Pancreas (tissue), 10 donors: ENCODE measurements at regions not wholly inside any gene's neighbourhood (a gene's known extent, or its start where the extent isn't known, plus 50 kb on each side); places are given as distances from the start of the nearest gene placed in this dataset.

Experiments used
- ATAC-seq, 4 donors: fragments of 200-7000 bp; cut with Tn5 transposase; one replicate each; pipeline versions ENCODE4 v1.8.0 to v1.9.1; 2020; ENCODE audit warnings: mild to moderate bottlenecking in 4 of 4, moderate library complexity in 4 of 4
- DNase-seq, 6 donors: peaks; one replicate each; pipeline ENCODE4 v3.0.0-alpha.2; 2020
- FAIRE-seq: peaks from 2 replicates; lab custom pipeline; 2012; peaks lifted over from hg19 to GRCh38; lab: Jason Lieb, UNC
- H3K27ac ChIP-seq, 4 donors: fragments of 200-600 bp; sonication (generic); 1 replicate in 3 of 4; 2 replicates in 1 of 4; pipeline versions ENCODE4 v1.5.0 to v1.8.0; 2020
- H3K27me3 ChIP-seq, 4 donors: fragments of 200-600 bp; one replicate each; pipeline ENCODE4 v1.8.0; 2021
- H3K36me3 ChIP-seq, 3 donors: fragments of 200-600 bp; sonication (generic) in 1 of 3; one replicate each; pipeline versions ENCODE4 v1.5.0 to v1.8.0; 2020 to 2021
- H3K4me1 ChIP-seq, 3 donors: fragments of 200-600 bp; one replicate each; pipeline ENCODE4 v1.8.0; 2021
- H3K4me3 ChIP-seq, 4 donors: fragments of 200-600 bp; sonication (generic) in 2 of 4; one replicate each; pipeline versions ENCODE4 v1.5.0 to v1.8.0; 2020 to 2021
- H3K9me3 ChIP-seq, 4 donors: fragments of 200-600 bp; one replicate each; pipeline ENCODE4 v1.8.0; 2021
- WGBS, 2 donors: extraction: QIAGEN DNeasy Blood & Tissue Kit; methylation state at CpG; one replicate each; pipeline ENCODE4 v1.1.7; 2013; 5-methylcytosine and 5-hydroxymethylcytosine counted together
- intact Hi-C, 3 donors: fragments of 100-400 bp; cut with DNase I; formaldehyde crosslinking; loops; one replicate each; pipeline versions ENCODE4 v1.11.1 to v1.14.2; 2022
- TF ChIP-seq, protein P1 (sequence below), 4 donors: fragments of 200-600 bp; sonication (generic) in 3 of 4; IDR thresholded peaks; one replicate each; pipeline versions ENCODE4 v1.5.0 to v1.8.0; 2021; ENCODE audit warnings: antibody characterized with exemption in 4 of 4
- donor health status: healthy with polysubstance abuse.
- donor health status: DM: no; HTN: no; CAD: no; lungs with moderate emphysema.
- donor health status: DM: no; HTN: no; CAD: no.
- donor health status: control.
- donor health status: control.
- donor health status: Bipolar disorder and iron deficiency.
- donor health status: DM: yes; HTN: yes; CAD: no.
- donor health status: DM: no; HTN: no; CAD: no.
- donor health status: DM: no; HTN: no; CAD: no.
- donor health status: DM: yes; HTN: yes; CAD: no.

DNA sequence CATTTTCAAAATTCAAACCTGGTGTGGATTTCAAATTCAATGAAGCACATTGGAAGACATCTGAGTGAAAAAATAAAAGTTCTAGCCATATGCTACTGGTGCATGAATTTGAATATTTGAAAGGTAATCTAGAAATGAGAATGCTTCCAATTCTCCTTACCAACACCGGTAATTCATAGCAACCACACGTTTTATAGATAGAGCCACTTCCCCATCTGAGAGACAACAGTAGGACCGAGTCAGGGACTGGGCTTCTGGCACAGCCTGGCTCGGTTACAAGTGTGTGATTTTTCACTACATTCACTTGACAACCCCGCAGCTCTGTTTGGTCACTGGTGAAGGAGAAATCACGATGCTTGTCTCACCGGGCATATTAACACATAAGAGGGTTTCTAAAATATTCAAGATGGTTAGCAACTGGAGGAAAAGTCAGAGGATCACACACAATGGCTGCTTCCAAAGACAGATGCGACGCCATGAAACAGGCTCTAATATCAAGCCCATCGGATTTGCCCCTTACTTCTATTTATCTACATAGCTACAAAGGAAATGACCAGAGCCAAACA, 86.5 kb upstream of the FOXN3 start:
- H3K27me3 ChIP-seq = no peaks in the 10 kb centered on the region
- no peak overlapping the region for H3K4me3 ChIP-seq
- H3K27ac ChIP-seq = no peak overlapping the region
- H3K36me3 ChIP-seq = no peaks in the 10 kb centered on the region
- no peaks in the 10 kb centered on the region for H3K4me1 ChIP-seq
- FAIRE-seq (no peak), ATAC-seq (peak in 3 of 4 donors; percentile 37 to 79 (median 63)), DNase-seq (no peak)
- H3K9me3 ChIP-seq = no peaks in the 10 kb centered on the region
- intact Hi-C loops = loop anchor here in 1 of 3 donors (5.0 kb wide), 1 partner anchor 714 kb away; no protein-coding TSS in a partner anchor
- TF ChIP-seq, protein P1, sequence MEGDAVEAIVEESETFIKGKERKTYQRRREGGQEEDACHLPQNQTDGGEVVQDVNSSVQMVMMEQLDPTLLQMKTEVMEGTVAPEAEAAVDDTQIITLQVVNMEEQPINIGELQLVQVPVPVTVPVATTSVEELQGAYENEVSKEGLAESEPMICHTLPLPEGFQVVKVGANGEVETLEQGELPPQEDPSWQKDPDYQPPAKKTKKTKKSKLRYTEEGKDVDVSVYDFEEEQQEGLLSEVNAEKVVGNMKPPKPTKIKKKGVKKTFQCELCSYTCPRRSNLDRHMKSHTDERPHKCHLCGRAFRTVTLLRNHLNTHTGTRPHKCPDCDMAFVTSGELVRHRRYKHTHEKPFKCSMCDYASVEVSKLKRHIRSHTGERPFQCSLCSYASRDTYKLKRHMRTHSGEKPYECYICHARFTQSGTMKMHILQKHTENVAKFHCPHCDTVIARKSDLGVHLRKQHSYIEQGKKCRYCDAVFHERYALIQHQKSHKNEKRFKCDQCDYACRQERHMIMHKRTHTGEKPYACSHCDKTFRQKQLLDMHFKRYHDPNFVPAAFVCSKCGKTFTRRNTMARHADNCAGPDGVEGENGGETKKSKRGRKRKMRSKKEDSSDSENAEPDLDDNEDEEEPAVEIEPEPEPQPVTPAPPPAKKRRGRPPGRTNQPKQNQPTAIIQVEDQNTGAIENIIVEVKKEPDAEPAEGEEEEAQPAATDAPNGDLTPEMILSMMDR (IDR thresholded peaks at IDR 0.05) = no peak
- 66 to 71% methylated on average over 10 of the region's 10 CpGs for WGBS, 2 donors

DNA sequence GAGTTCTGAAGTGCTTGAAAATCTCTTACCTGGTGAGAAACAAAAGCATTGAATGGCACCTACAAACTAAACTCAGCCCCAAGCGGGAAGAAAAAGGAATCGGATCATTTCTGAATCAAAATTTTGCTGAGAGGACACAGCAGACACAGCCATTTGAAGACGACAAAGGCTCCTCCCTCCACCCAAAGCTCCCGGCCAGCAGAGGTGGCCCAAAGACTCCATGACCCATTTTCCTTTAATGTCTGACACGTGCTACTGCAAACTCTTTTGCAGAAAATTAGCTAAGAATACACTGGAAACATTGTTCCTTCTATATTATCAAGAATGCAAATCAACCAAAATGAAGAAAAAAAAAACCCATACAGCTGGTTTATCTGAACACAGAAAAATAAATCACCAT, 85.9 kb upstream of the FOXN3 start:
- intact Hi-C loops = loop anchor here in 1 of 3 donors (5.0 kb wide), 1 partner anchor 714 kb away; no protein-coding TSS in a partner anchor
- TF ChIP-seq, protein P1 (IDR thresholded peaks at IDR 0.05) = no peak
- DNase-seq (no peak), ATAC-seq (no peak), FAIRE-seq (no peak)
- no peaks in the 10 kb centered on the region for H3K4me1 ChIP-seq
- no peak overlapping the region for H3K4me3 ChIP-seq
- no peaks in the 10 kb centered on the region for H3K9me3 ChIP-seq
- no peaks in the 10 kb centered on the region for H3K27me3 ChIP-seq
- H3K36me3 ChIP-seq = no peaks in the 10 kb centered on the region
- no peak overlapping the region for H3K27ac ChIP-seq
- 68 to 76% methylated on average over 5 of the region's 5 CpGs for WGBS, 2 donors

DNA sequence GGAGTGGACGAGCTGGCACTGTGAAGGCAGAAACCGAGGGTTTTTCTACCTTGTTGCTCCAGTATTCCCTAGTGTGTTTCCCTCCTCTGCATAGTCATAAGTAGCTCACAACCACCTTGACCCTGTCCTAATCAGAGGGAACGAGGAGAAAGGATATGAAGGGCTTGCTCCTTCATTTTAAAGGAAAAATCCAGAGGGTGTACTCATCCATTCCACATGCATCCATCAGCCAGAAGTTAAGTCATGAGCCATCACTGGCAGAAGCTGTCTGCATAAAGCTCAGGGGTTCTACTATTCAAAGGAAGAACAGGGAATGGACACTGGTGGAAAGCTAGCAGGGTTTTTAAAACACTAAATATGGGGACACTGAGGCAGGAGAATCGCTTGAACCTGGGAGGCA, 84.3 kb upstream of the FOXN3 start:
- FAIRE-seq (no peak), ATAC-seq (no peak), DNase-seq (no peak)
- TF ChIP-seq, protein P1 (IDR thresholded peaks at IDR 0.05) = no peak
- intact Hi-C loops = loop anchor here in 1 of 3 donors (5.0 kb wide), 1 partner anchor 716 kb away; no protein-coding TSS in a partner anchor
- H3K27me3 ChIP-seq = no peaks in the 10 kb centered on the region
- no peak overlapping the region for H3K4me3 ChIP-seq
- no peaks in the 10 kb centered on the region for H3K9me3 ChIP-seq
- H3K27ac ChIP-seq = no peak overlapping the region
- 93 to 97% methylated on average over 4 of the region's 4 CpGs for WGBS, 2 donors
- H3K36me3 ChIP-seq = no peaks in the 10 kb centered on the region
- H3K4me1 ChIP-seq = no peaks in the 10 kb centered on the region

DNA sequence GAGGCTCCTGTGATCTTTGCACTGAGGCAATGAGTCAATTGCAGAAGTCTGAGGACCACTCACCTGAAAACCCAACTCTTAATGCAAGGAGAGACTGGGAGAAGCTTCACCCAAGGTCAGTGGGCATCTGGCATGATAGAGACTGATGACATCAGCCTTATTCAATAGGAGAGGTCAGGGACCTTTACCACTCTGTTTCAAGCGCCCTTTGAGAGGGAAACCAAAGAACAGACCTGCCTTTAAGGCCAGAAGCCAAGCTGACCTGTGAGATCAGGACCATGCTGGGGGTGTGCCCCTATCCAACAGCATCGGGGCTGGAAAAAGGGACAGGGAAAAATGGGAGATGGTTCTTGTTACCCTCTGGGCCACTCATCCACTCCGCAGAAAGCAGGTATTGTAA, 83.3 kb upstream of the FOXN3 start:
- intact Hi-C loops = loop anchor here in 1 of 3 donors (5.0 kb wide), 1 partner anchor 717 kb away; no protein-coding TSS in a partner anchor
- DNase-seq = no peak
- H3K27me3 ChIP-seq = no peaks in the 10 kb centered on the region
- TF ChIP-seq, protein P1 (IDR thresholded peaks at IDR 0.05) = no peak
- no peak overlapping the region for H3K4me3 ChIP-seq
- ATAC-seq = no peak
- no peaks in the 10 kb centered on the region for H3K36me3 ChIP-seq
- no peak overlapping the region for H3K27ac ChIP-seq
- WGBS, 2 donors = 96 to 98% methylated on average over 3 of the region's 3 CpGs
- H3K4me1 ChIP-seq = no peaks in the 10 kb centered on the region
- FAIRE-seq = no peak
- H3K9me3 ChIP-seq = no peaks in the 10 kb centered on the region

DNA sequence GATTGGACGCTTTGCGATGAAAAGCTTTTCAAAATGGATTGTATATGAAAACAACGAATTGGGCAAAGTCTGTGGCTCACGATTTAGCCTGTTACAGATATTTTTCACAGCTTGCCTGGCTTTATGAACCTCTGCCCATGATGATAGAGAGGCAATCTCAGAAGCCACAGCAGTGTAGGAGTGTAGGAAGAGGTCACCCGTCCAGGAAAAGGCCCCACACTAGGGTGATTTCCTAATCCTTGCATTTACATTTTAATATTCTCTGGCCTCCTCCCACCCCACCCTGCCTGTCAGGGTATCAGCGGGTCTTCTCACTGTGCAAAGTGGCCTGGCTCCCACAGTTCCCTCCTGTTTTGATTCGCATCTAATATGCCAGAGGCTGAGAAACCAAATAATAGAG, 81.8 kb upstream of the FOXN3 start:
- ATAC-seq (no peak), FAIRE-seq (no peak)

More for the DNA sequence above, 81.8 kb upstream of the FOXN3 start:
- no peak for DNase-seq
- Histone ChIP-seq H3K27me3 (no peaks in the 10 kb centered on the region), H3K9me3 (no peaks in the 10 kb centered on the region), H3K4me3 (no peak overlapping the region), H3K4me1 (no peaks in the 10 kb centered on the region), H3K27ac (no peak overlapping the region), H3K36me3 (no peaks in the 10 kb centered on the region)
- intact Hi-C loops = no loop called here
- 90 to 96% methylated on average over 7 of the region's 7 CpGs for WGBS, 2 donors
- TF ChIP-seq, protein P1 (IDR thresholded peaks at IDR 0.05) = no peak
